HG02623 (cell line): ENCODE measurements at regions not wholly inside any gene's neighbourhood (a gene's known extent, or its start where the extent isn't known, plus 50 kb on each side); places are given as distances from the start of the nearest gene placed in this dataset.
"Not testable (repeated sequence)": the region's sequence is repeated elsewhere in the genome, so short reads cannot be mapped to it uniquely, and the experiment has no call there.

Source experiments
- ATAC-seq: cut with Tn5 transposase; IDR thresholded peaks from one replicate; pipeline ENCODE4 v1.9.1; 2021; ENCODE audit warnings: moderate library complexity; ENCODE audit not compliant: unreplicated experiment

DNA sequence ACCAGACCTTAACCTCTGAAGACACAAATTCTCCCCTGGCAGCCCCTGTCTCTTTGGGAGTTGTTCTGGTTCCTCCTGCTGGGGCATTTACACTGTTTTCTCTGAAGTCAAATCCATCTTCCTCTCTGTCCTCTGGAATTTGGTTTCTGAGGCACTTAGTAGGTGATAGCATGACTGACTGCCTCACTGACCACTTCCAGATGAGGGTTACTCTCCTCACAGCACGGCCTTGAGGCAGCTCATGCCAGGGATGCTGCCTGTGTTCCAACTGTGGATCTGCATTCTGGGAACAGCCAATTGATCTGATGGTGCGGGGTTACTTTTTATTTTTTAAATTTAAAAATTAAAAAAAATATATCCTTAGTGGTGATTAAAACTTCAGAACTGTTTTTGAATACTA lies 140.9 kb upstream of the ROPN1 start:
- no peak for ATAC-seq

DNA sequence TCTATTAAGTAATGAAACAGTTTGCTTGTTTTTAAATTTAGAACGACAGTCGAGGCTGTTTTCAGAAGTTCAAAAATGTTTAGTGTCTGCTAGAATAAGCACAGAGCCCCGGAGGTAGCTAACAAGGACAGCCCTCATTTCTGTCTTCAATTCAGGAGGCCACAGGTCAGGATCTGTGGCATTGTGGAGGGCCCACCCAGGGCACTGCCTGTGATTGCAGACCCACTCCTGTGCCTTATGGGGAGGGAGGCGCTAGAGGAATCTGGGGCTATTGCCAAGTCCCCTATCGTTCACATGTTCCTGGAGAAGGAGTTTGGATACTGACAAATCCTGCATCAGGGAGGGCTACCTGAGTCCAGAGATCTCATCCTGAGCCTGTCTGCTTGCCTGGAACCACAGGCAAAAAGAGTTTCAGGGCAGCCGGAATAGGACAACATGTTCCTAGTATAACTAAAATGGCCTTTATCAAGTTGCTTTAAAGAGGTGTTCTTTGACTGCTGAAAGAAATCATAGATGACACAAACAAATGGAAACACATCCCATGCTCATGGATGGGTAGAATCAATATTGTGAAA lies 141.5 kb upstream of the ROPN1 start:
- no peak for ATAC-seq

DNA sequence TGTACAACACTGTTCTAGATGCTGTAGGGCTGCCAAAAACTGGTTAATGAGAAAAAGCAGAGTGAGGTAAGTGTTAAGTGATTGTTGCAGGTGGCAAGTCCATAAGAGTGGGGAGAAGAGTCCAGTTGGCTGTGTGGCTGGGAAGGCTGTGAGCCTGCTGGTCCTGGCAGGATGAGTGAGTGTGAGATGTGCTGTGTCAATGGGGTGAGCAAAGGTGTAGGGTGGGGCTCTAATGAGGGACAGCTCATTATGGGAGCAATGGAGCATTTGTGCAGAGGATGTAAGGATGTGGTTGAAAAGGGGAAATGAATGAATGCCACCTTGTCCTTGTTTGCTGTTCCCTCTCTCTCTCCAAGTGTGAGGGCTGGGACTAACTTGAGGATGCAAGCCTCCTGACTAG lies 145.3 kb upstream of the ROPN1 start:
- ATAC-seq, result no peak

DNA sequence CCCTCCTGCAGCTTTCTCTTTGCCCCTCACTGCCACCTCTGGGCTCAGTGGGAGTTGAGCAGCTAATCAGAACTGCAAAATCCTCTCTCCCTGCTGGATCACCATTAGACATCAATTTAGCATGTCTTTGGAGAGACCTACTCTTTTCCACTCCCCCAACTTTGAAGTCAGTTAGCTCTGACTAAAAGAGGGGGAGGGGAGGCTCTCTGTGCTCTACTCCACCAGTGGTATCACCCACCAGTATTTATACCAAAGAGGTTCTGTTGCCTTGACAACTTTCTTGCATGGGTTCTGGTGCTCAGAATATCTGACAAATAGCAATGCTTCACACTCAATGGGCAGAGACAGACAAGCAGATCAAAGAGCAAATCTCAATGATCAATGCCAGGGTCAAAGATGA lies 146.2 kb upstream of the ROPN1 start:
- no peak for ATAC-seq

DNA sequence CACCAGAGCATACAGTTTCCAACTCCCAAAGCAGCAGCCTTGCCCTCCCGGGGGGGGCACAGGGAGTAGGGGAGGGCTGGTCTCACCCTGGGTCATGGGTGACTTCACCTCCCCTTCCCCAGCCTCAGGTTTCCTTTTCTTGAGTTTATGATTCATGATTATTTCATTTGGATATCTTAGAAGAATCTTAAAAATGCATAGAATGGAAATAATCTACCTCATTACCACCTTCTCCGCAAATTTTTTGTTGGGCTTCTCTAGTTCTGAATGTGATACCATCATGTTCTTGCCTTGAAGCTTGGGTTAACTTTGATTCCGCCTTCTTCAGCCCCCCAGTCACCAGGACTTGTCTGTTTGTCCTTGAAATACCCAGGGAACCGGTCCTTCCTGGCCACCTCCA lies 148.8 kb upstream of the ROPN1 start:
- ATAC-seq, result no peak

DNA sequence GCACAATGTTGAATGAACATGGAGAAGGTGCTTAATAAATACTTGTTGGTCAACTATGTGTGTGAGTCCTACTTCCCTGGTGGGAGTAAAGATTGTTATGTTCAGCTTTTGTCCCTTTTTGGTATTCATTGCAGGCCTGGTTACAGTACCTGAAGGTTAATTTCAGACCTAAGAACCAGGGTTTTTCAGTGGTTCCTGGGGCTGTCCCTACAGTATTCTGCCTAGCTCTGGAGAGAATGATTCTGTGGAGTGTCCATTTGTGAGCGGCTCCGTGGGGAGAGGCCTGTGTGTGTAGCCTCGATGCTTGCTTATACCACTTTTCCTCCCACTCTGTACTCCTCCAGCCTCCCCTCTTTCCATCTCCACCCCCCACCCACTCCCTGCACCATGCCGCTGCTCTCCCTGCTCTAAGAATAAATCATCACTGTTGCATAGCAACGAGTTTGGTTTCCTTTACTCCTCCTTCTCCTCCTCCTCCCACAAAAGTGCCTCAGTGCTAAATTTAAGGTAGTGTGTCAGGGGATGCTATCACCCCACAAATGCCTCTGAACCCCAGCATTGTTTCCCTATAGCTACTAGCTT lies 150.6 kb upstream of the ROPN1 start:
- ATAC-seq, result no peak

DNA sequence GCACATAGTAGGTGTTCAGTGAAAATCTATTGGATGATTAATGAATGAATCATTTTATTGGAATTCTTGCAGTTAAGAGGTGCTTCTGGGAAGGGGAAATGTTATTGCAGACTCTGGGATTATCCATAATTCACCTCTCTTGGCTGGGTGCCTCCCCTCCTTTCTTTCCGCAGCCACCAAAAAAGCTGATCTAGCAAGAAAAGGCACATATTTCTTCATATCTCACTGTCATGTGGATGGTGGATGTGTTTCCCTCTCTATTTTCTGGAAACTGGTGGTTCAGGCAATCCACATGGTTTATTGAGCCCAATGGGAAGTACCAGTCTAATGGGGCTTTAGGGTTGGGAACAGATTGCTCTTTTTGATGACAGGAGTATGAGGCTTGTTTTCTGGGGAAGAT lies 151.1 kb upstream of the ROPN1 start:
- ATAC-seq, result no peak

DNA sequence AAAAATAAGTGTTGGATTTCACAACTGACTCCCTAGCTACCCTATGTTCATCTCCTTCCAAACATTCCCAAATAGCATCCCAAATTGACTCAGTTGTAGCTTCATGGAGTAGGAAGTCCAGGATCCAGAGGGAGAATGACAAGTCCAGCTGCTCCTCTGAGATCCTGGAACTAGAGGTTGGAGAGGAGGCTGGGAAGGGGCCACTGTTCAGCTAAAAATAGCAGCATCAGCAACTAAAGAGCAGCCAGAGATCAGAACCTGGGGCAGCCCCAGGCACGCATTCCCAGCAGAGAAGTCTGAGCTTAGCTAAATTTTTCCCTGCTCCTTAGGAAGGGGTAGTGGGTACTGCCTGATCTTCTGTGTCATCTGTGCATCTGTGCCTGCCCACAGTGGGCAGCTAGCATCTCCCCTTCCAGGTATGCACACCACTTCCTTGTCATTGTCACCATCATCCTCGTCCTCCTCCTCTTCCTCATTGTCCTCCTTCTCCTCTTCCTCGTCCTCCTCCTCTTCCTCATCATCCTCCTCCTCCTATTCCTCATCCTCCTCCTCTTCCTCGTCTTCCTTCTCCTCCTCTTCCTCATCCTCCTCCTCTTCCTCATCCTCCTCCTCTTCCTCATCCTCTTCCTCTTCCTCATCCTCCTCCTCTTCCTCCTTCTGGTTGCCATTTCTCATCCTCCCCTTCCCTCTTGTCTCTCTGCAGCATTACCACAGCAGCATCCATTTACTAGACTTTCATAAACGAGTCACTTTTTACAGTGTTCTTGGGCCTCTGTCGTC lies 152.3 kb upstream of the ROPN1 start:
- ATAC-seq, result no peak

DNA sequence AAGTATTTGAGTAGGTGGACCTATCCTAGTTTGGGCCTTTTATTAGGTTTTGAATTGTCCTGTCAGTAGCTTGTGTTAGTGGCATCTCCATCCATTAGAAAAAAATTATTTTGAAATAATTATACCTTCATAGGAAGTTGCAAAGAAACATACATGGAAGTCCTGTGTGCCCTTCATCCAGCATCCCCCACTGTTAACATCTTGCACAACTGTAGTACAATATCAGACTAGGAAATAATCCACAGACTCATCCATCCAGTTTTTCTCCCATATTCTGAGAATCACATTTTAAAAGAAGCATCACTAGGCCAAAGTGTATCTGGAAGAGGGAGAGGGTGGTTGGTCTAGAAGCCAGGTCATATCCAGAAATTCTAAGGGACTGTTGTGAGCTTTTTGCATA lies 155.5 kb upstream of the ROPN1 start:
- no peak for ATAC-seq

DNA sequence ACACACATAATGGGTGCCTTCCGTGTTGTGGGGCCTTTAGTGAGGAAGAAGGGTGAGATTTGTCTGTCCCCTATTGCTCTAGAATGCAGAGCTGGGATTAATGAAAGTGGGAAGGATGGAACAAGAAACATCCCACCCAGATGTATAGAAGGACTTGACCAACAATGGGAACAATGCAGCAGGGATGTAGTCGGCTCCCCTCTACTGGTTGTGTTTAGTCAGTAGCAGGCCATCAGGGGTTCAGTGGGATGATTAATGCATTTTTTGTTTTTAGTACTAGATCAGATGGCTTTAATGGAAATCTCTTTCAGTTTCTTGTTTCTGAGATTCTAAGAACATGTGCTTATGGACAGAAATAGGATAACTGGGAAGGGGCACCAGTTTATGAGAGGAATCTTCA lies 156.0 kb upstream of the ROPN1 start:
- ATAC-seq, result no peak

DNA sequence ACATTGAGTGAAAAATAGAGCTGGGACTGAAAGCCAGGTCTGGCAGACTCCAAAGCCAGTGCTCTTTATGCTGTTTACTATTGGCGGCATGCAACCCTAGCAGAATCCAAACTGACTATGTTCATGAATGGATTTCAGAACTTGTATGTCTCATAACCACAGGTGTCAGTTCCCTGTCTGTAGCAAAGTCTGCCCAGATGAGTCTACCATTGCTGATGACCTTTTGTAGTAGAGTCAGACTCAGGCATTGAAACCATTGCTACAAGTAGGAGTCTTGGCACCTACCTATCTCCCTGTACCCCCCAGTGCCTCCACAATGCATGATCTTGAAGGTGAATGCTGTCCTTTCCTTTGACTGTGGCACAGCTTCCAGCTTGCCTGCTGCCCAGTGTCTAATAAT lies 157.2 kb upstream of the ROPN1 start:
- ATAC-seq, result no peak

DNA sequence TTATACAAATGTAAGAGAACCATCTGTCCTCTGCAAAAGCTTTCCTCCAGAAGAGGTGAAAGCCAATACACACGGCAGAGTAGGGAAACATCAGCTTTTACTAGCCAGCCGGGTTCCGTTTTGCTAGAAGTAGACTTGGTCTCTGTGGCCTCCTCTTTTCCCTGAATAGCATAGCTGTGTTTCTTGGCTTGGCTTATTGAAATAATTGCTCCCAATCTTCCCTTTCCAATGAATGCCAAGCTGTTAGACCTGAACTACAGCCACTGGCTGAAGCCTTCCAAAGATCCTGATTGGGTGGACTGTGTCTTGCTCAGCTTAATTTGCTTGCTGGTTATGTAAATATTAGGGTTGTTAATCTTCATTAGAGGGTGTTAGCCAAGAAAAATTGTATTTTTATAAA lies 157.8 kb upstream of the ROPN1 start:
- no peak for ATAC-seq

DNA sequence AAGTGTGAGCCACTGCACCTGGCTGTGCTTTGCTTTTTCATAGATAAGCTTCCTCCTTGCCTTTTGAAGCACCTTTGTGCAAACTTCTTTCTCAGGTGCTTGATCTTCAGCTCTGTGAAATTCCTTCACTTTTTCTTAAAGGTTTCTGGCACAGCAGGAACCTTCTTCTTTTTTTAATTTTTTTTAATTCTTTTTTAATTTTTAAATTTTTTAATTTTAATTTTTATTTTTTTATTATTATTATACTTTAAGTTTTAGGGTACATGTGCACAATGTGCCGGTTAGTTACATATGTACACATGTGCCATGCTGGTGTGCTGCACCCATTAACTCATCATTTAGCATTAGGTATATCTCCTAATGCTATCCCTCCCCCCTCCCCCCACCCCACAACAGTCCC lies 161.0 kb upstream of the ROPN1 start:
- not testable (repeated sequence) for ATAC-seq

DNA sequence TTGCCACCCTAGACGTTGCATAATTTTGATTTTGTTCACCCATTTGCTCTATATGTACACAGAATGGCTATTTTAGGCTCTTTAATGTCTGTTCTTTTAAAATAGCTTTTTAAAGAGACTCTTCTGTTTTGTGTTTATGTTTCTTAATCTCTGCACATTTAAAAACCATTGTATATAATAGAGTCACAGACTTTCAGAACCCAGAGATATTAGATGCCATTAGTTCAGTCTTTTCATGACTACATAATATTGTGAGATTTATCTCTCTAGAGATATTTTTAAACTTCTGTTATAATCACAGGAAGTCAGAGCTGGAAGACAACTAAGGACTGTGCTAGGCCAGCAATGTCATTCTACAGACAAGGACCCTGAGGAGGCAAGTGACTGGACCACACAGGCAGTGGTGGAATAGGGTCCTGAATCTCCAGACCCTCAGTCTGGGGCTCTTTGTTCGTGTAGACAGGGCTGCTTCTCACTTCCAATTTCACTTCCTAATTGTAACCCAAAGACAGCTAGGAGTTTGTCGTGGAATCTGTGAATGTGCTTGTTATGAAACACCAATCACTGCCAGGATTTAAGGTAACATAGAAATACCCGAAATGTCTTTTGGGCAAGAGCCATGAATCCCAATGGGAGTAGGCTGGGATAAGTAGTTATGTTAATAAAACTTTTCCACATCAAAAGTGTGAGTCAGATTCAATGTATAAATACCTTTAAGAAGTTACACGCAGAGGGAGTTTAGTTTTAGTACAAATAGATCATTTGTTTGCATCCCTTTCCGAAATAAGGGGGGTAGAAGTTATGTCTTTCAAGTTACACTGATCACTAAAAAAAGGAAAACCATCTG lies 165.2 kb upstream of the ROPN1 start:
- ATAC-seq, result no peak

DNA sequence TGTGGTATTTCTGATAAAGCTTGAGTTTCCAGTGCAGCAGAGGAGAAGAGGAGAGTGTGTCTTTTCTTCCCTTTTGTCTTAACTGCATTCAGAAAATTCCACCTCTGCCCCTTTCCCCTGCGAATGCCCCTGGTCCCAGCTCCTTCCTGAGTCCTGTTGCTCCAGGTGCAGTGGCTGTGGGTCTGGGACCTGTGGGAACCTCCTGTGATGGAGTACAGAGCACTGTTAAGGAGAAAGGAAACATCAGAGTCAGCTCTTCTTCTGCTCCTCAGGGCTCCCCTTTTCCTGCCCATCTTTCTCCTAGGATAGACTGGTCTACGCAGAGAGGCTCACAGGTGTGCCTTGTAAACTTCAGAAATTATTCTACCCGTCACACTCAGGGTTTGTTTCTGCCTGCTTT lies 165.8 kb upstream of the ROPN1 start:
- no peak for ATAC-seq

DNA sequence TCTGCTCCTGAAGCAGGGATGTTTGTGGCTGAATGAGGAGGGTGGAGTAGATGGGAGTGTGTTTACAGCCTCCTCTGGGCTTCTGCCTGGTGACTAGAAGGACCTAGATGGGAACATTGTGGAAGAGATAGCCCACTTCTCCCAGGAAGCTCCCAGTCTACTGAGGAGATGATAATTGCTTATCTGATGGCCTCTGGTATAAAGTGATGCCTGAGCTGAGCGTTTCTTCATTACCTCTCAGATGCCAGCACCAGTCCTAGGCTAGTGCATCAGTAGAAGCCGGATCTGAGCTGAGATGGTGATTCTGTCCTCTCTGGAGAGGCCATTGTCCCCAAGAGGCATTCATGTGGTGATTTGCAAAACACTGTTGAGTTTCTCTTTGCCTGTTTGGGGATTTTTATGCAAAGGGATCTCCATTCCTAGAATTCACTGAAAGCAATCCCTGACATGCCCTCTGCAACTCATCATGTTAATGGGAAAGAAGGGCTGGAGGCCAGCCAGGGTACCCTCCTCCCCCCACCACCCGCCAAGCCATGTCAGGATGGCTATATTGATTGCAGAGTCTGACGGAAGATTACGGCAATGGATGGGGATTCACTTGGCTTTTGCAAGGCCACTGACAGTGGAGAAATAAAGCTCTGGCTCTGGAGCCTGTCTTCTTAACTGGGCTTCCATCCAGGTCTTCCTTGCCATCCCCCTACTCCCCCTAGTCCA lies 166.4 kb upstream of the ROPN1 start:
- ATAC-seq, result no peak

DNA sequence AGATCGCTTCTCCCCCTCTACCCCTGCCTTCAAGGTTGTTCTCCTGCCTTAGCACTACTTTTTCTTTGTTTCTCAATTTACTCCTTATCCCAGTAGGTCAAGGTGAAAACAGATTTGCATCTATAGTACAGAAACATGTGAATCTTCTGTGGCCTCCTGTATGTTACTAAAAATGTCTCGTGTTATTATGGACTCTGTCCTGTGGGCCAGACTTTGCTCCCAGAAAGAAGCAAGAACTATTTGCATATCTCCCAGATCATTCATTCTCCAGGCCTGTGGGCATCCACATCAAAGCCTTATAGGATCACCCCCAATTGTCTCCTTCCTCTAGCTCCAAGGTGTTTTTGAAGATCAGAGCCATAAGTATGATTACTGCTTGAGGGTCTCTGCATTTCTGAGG lies 169.5 kb upstream of the ROPN1 start:
- no peak for ATAC-seq

DNA sequence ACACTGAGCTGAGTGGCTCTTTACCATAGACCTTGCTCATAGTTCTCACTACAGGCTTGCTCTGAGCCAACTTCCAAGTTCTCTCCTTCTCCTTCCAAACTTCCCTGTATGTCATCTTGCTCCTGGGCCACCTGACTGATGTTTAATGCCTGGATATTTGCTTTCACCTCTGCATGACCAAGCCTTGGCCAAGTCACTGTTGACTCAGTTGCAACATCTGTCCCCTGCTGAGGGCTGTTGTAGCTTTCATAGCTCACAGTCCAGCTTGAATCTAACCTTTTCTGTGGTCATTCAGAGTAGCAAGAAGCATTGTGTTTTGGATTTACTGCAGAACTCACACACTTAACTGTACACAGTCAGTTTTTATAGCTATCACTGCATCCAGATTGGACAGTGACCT lies 171.8 kb upstream of the ROPN1 start:
- no peak for ATAC-seq

DNA sequence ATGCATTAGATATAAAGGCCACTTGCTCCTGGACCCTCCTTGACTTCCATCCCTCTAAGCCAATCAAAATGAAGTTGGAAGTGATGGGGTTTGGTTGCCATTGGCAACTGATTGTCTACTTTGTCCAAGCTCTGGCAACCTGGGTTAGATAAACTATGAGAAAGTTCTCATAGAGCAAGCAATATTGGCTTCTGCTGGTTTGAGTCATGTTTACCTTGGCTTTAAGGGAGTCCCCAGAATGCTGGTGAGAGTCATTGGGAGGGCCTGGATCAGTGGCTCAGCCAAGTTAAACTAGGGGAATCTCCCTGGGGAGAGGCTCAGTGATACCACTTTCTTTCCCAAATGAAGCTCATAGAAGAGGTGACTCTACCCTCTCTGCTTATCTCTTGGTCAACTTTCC lies 176.3 kb upstream of the ROPN1 start:
- no peak for ATAC-seq

DNA sequence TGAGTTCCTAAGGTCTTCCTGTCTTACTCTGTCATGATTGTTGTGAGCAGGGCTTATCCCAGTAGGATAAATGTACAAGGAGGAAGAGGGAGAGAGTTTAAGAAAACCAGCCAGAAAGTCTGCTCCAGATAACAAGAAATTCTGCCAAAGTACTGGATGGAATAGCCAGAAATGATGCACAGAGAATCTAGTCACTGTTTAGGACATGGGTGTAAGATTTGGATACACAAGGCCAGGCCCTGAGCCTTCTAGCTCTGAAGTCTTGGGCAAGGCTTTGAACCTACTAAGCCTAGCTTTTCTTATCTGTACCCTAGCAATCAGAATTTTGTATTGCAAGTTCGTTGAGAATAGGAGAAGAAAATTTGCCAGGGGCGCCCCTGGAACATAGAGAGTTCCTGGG lies 180.4 kb upstream of the ROPN1 start:
- no peak for ATAC-seq

DNA sequence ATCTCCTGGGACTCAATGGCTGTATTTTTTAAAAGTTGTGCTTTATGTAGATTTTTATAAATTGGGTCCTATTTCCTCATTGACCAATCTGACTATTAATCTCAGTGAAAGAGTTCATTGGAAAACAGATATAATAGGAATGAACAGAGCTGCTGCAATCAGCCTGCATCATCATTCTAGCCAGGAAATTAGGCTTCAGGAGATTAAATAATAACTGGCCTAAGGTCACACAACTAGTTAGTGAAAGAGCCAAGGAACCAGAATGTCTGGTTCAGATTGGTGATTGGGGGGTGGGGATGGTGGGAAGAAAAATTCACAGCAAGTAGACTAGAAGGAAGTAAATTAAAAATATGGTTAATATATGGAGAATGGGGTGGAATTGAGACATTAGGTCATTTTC lies 180.9 kb upstream of the ROPN1 start:
- no peak for ATAC-seq
